Stimulated activated CD4-positive, alpha-beta T cell treated with anti-CD3 and anti-CD28 coated beads, Interleukin-1b, Interleukin-23, amount 100 ng/mL, for 4 hours (primary cell): ENCODE measurements at regions not wholly inside any gene's neighbourhood (a gene's known extent, or its start where the extent isn't known, plus 50 kb on each side); places are given as distances from the start of the nearest gene placed in this dataset.
"Not testable (repeated sequence)": the region's sequence is repeated elsewhere in the genome, so short reads cannot be mapped to it uniquely, and the experiment has no call there.

Source experiments
- DNase-seq, 2 donors: peaks; one replicate each; pipeline ENCODE4 v3.0.0-alpha.2; 2020; ENCODE audit warnings: low read depth in 2 of 2

DNA sequence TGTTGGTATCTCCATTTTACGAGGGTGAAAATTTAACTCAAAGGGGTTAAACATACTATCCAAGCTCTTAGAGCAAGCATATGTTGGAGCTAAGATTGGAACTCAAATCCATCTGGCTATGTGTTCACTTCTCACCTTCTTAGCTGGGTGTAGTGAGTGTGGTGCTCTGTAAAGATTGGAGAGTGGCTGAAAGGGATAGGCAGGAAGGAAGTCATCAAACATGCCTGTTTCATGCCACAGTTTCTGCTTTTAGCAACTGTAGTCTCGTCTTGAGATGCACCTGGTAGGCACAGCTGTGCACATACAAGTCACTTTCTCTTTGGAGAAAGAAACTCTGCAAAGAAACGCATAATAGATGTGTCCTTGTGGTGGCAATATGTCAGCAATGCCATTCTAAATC, 189.1 kb upstream of the MDFIC2 start:
- no peak for DNase-seq

DNA sequence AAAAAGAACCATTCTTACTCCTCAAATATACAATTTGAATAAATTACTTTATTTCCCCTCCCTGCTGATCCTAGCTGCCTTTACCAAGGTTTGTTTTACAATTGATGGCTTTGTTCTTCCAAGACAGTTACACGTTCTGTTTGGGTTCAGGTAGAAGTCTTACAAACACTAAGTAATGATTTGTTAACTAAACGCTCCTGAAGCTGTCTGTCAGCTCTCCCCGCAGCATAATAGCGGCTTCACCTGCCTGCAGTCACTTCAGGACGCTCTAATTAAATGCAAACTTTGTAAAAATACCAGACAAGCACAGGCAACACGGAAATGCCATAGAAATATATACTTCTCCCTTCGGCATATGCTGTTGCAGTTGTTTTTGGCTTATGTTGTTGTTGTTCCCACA, 176.4 kb upstream of the MDFIC2 start:
- no peak for DNase-seq

- no peak for DNase-seq
These were observed 175.7 kb upstream of the MDFIC2 start for GRCh38 chr3:70488131-70488530.

- DNase-seq, result no peak
These were observed 174.1 kb upstream of the MDFIC2 start for GRCh38 chr3:70486414-70487017.

DNA sequence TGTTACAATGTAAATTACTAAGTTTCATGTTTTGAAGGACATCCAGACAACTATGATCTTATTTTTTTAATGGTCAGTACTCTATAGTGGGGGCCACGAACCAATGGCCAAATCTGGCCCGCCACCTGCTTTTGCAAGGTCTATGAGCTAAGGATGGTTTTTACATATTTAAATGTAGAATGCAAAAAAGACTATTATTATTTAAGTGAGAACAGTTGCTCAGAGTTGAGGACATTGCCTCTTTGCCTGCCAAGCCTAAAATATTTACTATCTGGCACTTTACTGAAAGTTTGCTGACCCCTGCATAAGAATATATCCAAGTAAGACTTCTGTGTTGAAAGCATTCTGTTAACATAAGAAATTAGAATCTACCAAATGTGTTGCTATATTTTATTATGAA, 163.7 kb upstream of the MDFIC2 start:
- no peak for DNase-seq

DNA sequence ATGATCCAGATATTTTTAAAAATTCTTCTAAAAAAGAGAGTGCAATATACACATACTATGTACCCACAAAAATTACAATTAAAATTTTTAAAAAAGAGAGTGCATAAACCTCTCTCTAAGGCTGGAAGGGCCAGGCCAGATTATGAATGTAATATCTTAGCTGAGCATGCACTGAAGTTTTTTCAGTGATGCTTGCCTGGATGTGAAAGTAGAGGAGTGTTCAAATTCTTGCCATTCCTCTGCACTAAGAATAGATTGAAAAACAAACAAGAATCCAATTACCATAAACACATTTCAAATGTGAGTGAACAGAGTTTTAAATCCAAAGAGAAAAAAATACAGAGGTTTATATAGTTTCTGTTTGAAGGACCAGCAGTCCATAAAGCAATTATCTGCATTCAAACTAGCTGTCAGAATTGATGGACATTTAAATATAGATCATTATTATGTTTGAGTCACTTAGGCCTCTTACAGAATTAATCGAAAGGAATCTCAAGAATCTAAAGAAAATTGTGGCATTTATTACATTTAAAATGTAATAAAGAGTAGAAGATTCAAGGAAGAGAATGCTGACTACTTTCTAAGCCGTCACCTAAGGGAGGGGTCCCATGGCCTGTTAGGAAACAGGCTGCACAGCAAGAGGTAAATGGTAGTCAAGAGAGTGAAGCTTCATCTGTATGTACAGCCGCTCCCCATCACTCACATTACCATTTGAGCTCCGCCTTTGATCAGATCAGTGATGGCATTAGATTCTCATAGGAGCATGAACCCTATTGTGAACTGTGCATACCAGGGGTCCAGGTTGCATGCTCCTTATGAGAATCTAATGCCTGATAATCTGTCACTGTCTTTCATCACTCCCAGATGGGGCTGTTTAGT, 159.3 kb upstream of the MDFIC2 start:
- DNase-seq, result no peak

DNA sequence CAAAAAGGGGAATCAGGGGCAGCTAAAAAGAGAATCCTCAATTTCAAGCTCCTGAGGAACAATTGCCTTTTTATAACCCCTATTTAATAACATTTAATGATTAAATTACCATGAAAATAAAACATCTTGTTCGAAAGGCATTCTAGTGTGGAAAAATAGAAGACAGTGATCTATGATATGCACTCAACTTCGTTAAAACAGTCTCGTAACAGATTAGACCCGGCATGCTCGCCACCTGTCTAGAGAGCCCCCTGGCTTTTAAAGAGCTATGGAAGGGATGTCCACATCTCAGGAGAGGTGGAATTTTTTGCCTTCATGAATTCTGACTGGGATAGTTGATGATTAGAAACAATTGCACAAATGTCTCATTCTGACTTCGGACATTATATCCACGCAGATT, 153.7 kb upstream of the MDFIC2 start:
- DNase-seq, result no peak

- DNase-seq, result no peak
These were observed 152.4 kb upstream of the MDFIC2 start for GRCh38 chr3:70464876-70465275.

DNA sequence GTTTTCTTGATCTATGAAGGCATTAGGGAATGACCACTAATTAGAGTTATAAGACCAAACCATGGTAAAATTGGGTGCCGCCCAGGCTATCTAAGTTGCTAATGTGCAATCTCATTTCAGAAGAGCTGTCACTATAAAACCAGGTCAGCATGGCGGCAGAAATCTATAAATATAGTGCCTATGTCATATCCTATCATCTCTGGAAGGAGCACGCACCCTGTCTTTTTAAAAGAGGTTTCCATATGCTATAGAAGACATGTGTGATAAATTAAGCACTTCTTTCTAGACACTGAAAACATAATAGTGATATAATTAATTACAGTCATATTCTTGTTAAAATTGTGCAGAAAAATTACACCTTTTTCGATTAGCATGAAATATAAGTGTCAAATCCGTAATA, 152.0 kb upstream of the MDFIC2 start:
- DNase-seq, result no peak

DNA sequence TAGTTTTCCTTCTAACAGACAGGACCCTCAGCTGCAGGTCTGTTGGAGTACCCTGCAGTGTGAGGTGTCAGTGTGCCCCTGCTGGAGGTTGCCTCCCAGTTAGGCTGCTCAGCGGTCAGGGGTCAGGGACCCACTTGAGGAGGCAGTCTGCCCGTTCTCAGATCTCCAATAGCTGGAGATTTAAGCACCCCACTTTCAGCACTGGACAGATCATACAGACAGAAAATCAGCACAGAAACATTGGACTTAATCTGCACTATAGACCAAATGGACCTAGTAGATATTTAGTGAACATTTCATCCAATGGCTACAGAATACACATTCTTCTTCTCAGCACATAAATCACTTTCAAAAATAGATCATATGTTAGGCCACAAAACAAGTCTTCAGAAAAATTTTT, 137.8 kb upstream of the MDFIC2 start:
- DNase-seq, result not testable (repeated sequence)

DNA sequence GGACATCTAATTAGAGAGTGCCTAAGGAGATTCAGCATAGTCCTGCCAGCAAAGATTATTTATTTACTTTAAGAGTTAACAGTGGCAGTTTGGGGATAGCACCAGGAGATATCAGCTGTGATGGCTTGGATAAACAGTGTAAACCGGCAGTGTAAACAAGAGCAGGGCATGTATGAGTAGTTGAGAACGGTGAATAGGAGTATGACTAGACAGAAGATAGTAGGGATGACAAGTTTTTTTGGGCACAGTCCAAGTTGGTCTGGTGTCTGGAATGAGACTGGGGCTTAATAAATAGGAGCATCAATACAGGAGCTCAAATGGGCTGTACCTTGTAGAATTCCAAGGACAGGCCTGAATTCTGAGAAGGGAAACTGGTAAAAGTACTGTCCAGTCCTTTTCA, 123.0 kb upstream of the MDFIC2 start:
- not testable (repeated sequence) for DNase-seq

GRCh38 chr3:70433091-70433490, 120.7 kb upstream of the MDFIC2 start:
- no peak for DNase-seq

DNA sequence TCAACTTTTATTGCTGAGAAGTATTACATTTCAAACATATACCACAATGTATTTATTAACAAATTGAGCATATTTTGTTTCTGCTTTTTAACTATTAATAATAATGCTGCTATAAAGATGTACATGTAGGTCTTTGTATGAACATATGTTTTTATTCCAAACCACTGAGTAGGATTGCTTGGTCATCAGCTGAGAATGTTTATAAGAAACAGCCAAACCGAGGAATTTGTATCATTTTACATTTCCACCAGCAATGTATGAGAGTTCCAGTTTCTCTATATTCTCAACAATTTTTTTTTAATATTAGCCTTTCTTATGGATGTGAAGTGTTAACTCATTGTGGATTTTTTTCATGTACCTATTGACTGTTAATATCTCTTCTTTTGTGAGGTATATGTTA, 119.5 kb upstream of the MDFIC2 start:
- DNase-seq, result no peak

DNA sequence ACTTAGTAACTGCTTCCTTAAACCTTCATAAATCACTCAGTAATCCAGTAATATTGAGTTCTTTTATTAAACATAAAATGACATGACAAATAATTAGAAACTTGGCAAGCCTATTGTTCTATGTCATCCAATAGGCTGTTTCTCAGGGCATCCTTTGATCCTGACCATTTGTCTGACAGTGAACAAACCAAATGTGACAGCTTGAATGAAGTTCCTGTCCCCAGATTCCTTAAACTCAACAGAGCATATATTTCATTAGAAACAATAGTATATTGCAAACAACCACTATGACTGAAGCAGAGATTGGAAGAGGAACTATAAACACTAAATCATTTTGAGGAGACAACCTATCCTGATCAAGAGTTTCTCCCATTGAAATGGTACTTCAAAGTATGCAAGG, 113.6 kb upstream of the MDFIC2 start:
- DNase-seq, result no peak

GRCh38 chr3:70421506-70421905, 109.1 kb upstream of the MDFIC2 start:
- no peak for DNase-seq

- DNase-seq, result no peak
These were observed 96.6 kb upstream of the MDFIC2 start for GRCh38 chr3:70409018-70409417.

- DNase-seq, result no peak
These were observed 87.8 kb upstream of the MDFIC2 start for GRCh38 chr3:70400194-70400593.

GRCh38 chr3:70393881-70394612, 81.6 kb upstream of the MDFIC2 start:
- DNase-seq, result no peak

- DNase-seq, result no peak
These were observed 79.8 kb upstream of the MDFIC2 start for GRCh38 chr3:70392227-70392626.

- DNase-seq, result no peak
These were observed 75.5 kb upstream of the MDFIC2 start for GRCh38 chr3:70387889-70388288.

- DNase-seq, result no peak
These were observed 74.4 kb upstream of the MDFIC2 start for GRCh38 chr3:70386846-70387245.

DNA sequence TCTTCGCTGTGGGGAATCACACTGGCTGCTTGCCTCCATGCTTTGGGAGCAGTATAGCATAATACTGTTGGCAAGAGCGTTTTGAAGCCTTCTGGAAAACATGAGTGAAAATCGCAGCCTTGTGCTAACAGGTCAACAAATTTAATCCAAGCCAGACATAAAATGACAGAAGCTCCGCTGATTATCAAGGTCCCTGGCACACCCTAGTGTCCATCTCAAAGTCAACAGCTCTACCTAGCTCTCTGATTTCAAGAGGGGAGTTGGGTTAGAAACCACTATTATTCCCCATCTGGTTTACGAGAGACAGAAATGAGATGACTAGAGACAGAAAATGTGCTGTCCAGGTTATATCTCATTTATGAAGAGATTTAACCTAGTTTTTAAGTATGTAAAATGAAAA, 73.6 kb upstream of the MDFIC2 start:
- no peak for DNase-seq

- no peak for DNase-seq
These were observed 71.0 kb upstream of the MDFIC2 start for GRCh38 chr3:70383360-70383831.
